Gastroesophageal sphincter (tissue), 4 donors: ENCODE measurements at regions not wholly inside any gene's neighbourhood (a gene's known extent, or its start where the extent isn't known, plus 50 kb on each side); places are given as distances from the start of the nearest gene placed in this dataset.

Experiments used
- ATAC-seq: fragments of 150-250 bp; one replicate; pipeline ENCODE4 v1.9.1; 2016; ENCODE audit warnings: mild to moderate bottlenecking, moderate library complexity
- H3K27ac ChIP-seq, 4 donors: fragments of 200-600 bp; sonication (generic) in 3 of 4; 1 replicate in 3 of 4; 2 replicates in 1 of 4; pipeline ENCODE4 v1.5.1; 2016 to 2019
- H3K27me3 ChIP-seq: fragments of 200-600 bp; sonication (generic); one replicate; pipeline ENCODE4 v1.5.1; 2019
- H3K36me3 ChIP-seq, 2 donors: fragments of 200-600 bp; sonication (generic); one replicate each; pipeline ENCODE4 v1.5.1; 2019; ENCODE audit warnings: control low read depth in 1 of 2
- H3K4me1 ChIP-seq, 3 donors: fragments of 200-600 bp; sonication (generic); 1 replicate in 2 of 3; 2 replicates in 1 of 3; pipeline ENCODE4 v1.5.1; 2016 to 2019; ENCODE audit warnings: control low read depth in 2 of 3
- H3K4me3 ChIP-seq, 2 donors: fragments of 200-600 bp; sonication (generic); one replicate each; pipeline ENCODE4 v1.5.1; 2019; ENCODE audit warnings: mild to moderate bottlenecking in 1 of 2, moderate library complexity in 1 of 2
- H3K9me3 ChIP-seq, 3 donors: fragments of 200-600 bp; sonication (generic); one replicate each; pipeline ENCODE4 v1.5.1; 2017 to 2019; ENCODE audit warnings: control low read depth in 2 of 3
- EP300 ChIP-seq: sonication (generic); formaldehyde crosslinking; IDR thresholded peaks from one replicate; pipeline ENCODE4 v1.6.1; 2017; ENCODE audit warnings: antibody characterized with exemption, mild to moderate bottlenecking
- POLR2A ChIP-seq, 2 donors: fragments of 450-650 bp; IDR thresholded peaks; one replicate each; pipeline ENCODE4 v1.6.1; 2017; ENCODE audit warnings: antibody characterized with exemption in 2 of 2, mild to moderate bottlenecking in 2 of 2, moderate library complexity in 1 of 2
- POLR2AphosphoS5 ChIP-seq: sonication (generic); formaldehyde crosslinking; IDR thresholded peaks from one replicate; pipeline ENCODE4 v1.6.1; 2017; ENCODE audit warnings: antibody characterized with exemption
- WGBS, 2 donors: methylation state at CpG; one replicate each; pipeline ENCODE4 v1.1.5; 2018; ENCODE audit warnings: low coverage in 1 of 2; 5-methylcytosine and 5-hydroxymethylcytosine counted together
- TF ChIP-seq, protein P1 (sequence below), 4 experiments: fragments of 200-600 bp in 2 of 4; fragments of 450-650 bp in 2 of 4; sonication (generic) in 1 of 4; IDR thresholded peaks; one replicate each; pipeline ENCODE4 v1.5.1; 2017 to 2019; ENCODE audit warnings: antibody characterized with exemption in 4 of 4, mild to moderate bottlenecking in 2 of 4, moderate library complexity in 2 of 4

DNA sequence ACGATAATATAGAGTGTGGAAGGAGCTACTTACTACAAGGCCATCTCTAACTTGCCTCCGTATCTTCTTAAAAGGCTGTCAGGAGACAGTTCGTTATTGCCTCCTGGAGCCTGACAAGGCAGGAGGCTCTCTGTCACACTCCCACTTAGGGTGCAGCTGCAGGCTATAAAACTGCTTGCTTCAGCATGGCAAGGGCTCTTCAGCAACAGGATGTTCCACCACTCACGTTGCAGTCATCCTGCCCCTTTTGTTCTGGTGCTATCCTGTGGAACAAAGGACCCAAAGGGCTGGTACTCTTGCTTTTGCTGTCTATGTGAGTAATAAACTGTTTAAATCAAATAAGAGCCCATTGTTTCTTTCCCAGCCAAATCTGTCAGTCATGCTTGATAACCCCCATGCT, 508.9 kb downstream of the NTRK2 start:
- Histone ChIP-seq H3K27ac (no peak overlapping the region), H3K27me3 (peaks cover 7% of the 10 kb centered on the region), H3K36me3 (no peaks in the 10 kb centered on the region), H3K4me3 (no peak overlapping the region), H3K9me3 (no peaks in the 10 kb centered on the region), H3K4me1 (no peaks in the 10 kb centered on the region)
- WGBS, 2 donors = 22 to 34% methylated on average over 4 of the region's 4 CpGs
- TF ChIP-seq POLR2A (IDR thresholded peaks at IDR 0.05) = no peak
- TF ChIP-seq EP300 = no peak
- TF ChIP-seq, protein P1, sequence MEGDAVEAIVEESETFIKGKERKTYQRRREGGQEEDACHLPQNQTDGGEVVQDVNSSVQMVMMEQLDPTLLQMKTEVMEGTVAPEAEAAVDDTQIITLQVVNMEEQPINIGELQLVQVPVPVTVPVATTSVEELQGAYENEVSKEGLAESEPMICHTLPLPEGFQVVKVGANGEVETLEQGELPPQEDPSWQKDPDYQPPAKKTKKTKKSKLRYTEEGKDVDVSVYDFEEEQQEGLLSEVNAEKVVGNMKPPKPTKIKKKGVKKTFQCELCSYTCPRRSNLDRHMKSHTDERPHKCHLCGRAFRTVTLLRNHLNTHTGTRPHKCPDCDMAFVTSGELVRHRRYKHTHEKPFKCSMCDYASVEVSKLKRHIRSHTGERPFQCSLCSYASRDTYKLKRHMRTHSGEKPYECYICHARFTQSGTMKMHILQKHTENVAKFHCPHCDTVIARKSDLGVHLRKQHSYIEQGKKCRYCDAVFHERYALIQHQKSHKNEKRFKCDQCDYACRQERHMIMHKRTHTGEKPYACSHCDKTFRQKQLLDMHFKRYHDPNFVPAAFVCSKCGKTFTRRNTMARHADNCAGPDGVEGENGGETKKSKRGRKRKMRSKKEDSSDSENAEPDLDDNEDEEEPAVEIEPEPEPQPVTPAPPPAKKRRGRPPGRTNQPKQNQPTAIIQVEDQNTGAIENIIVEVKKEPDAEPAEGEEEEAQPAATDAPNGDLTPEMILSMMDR (IDR thresholded peaks at IDR 0.05) = no peak
- no peak for TF ChIP-seq POLR2AphosphoS5
- no peak for ATAC-seq

DNA sequence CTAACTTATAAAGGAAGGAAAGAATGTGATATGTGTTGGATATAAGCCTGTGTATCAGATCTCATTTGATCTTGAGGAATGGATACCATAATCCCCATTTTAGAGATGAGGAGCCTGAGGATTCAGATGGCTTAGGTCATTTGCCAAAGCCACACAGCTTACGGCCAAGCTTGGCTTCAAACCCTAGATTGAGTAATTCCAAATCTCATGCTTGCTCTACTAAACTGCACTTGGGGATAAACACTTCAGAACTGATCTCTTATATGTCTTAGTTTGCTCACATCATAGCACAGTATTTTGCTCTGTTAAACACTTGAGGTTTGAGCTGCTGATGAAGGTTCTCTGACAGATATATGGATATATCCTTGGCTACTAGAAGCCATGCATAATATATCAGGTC, 504.4 kb downstream of the NTRK2 start:
- TF ChIP-seq EP300 = no peak
- TF ChIP-seq, protein P1 (IDR thresholded peaks at IDR 0.05) = no peak
- no peak for TF ChIP-seq POLR2AphosphoS5
- TF ChIP-seq POLR2A (IDR thresholded peaks at IDR 0.05) = no peak
- WGBS, 2 donors = 80% methylated on average over 1 of the region's 1 CpG; no CpG with 5 or more reads in 1 of the 2 donors
- Histone ChIP-seq H3K27ac (no peak overlapping the region), H3K27me3 (peaks cover 7% of the 10 kb centered on the region), H3K9me3 (no peaks in the 10 kb centered on the region), H3K4me3 (no peak overlapping the region), H3K4me1 (no peaks in the 10 kb centered on the region), H3K36me3 (no peaks in the 10 kb centered on the region)
- ATAC-seq = no peak

DNA sequence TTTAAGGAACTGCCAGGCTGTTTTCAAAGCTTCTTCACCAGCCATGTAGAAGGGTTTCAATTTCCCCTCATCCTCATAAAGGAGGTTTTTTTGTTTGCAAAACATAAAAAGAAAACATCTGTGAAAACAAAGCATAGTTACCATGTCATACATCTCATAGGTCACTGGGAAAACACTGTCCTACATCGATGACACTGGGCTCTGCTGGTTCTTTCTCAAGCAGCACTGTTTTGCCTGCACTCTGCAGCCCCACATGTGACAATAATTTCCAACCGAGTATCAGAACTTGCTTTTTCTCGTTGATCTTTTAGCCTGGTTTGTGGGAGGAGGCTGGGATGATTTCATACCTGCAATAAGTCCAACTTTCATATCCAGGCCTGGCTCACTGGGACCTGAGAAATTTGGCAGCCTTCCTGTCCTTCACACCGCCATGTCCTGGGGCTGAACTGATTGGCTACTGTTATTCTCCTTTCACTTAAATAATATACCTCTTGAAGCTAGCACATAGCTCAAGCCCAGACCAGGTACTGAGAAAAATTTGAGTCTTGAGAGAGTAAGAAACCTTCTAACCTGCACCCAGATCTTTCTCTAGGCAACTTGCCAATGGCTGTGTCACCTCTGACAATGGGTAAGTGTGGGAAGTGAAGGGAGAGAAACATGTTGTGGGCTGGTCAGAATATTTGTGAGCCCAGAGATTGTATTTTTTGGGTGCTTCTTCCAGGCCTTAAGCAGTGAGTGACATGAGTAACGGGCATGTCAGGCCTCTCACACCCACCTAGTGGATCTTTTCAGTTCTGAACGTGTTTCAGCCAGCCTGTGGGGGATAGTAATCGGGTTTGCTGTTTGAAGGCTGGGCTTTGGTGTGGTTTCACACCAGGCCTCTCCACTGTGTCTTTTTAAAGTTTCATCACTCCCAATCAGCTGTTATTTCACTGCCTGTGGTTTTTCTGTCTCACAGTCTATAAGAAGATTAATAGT, 502.8 kb downstream of the NTRK2 start:
- 55 to 67% methylated on average over 5 to 7 of the region's 7 CpGs for WGBS, 2 donors
- no peak for ATAC-seq
- Histone ChIP-seq H3K9me3 (no peaks in the 10 kb centered on the region), H3K4me3 (no peak overlapping the region), H3K4me1 (no peaks in the 10 kb centered on the region), H3K36me3 (no peaks in the 10 kb centered on the region), H3K27me3 (peaks cover 7% of the 10 kb centered on the region), H3K27ac (no peak overlapping the region)
- no peak for TF ChIP-seq POLR2AphosphoS5
- no peak for TF ChIP-seq POLR2A (IDR thresholded peaks at IDR 0.05)
- TF ChIP-seq EP300 = no peak
- TF ChIP-seq, protein P1 (IDR thresholded peaks at IDR 0.05) = no peak

- Histone ChIP-seq H3K27me3 (peaks cover 7% of the 10 kb centered on the region), H3K4me3 (no peak overlapping the region), H3K27ac (no peak overlapping the region), H3K9me3 (no peaks in the 10 kb centered on the region), H3K36me3 (no peaks in the 10 kb centered on the region), H3K4me1 (no peaks in the 10 kb centered on the region)
- TF ChIP-seq EP300 = no peak
- TF ChIP-seq POLR2A (IDR thresholded peaks at IDR 0.05) = no peak
- TF ChIP-seq, protein P1 (IDR thresholded peaks at IDR 0.05) = no peak
- no peak for TF ChIP-seq POLR2AphosphoS5
- ATAC-seq = no peak
These were observed 501.6 kb downstream of the NTRK2 start for GRCh38 chr9:85171163-85171562.

- TF ChIP-seq EP300 (no peak), POLR2AphosphoS5 (no peak), POLR2A (IDR thresholded peaks at IDR 0.05) (no peak)
- TF ChIP-seq, protein P1 (IDR thresholded peaks at IDR 0.05) = no peak
- Histone ChIP-seq H3K9me3 (no peaks in the 10 kb centered on the region), H3K4me1 (no peaks in the 10 kb centered on the region), H3K36me3 (no peaks in the 10 kb centered on the region), H3K27me3 (no peaks in the 10 kb centered on the region), H3K4me3 (no peak overlapping the region), H3K27ac (no peak overlapping the region)
- 68 to 79% methylated on average over 2 of the region's 2 CpGs for whole genome bisulfite sequencing, 2 donors
- no peak for ATAC-seq
These were observed 498.9 kb downstream of the NTRK2 start for GRCh38 chr9:85168412-85168811.
